ENCODE measurements at regions not wholly inside any gene's neighbourhood (a gene's known extent, or its start where the extent isn't known, plus 50 kb on each side); places are given as distances from the start of the nearest gene placed in this dataset.

DNA sequence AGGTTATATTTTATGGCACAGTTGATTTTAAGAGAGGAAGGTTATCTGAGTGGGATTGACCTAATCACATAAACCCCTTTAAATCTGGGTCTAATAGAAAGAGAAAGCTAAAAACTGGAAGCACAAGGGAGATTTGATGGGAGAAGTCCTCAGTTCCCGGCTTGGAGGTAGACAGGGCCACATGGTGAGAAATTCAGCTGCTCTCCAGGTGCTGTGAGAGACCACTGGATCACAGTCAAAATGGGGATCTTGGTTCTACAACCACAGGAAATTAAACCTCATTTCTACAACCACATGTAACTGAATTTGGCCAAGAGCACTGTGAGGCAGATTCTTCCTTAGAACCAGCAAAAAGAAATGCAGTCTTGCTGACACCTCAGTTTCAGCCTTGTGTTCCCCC is 2352.7 kb downstream of the MAT2B start:
- H3K27me3 ChIP-seq (ENCODE audit: control insufficient read depth, insufficient read depth, low read length), result no peaks in the 10 kb centered on the region
- H3K27ac ChIP-seq (ENCODE audit: low read length), result no peak overlapping the region
- 100% methylated on average over 1 of the region's 1 CpG for WGBS (ENCODE audit: insufficient coverage)
- ATAC-seq (no peak), DNase-seq (no peak)
- Mint-ChIP-seq H3K9me3 (peaks cover 18 to 31% of the 10 kb centered on the region in 2 donors), H3K4me1 (no peaks in the 10 kb centered on the region), H3K36me3 (peaks cover 11% of the 10 kb centered on the region), H3K27ac (no peak overlapping the region), H3K27me3 (ENCODE audit: low read depth in 2 of 2) (no peaks in the 10 kb centered on the region), H3K4me3 (no peak overlapping the region)
- no peaks in the 10 kb centered on the region for H3K36me3 ChIP-seq (ENCODE audit: control insufficient read depth, insufficient read depth, low read length)
- intact Hi-C loops (cut with micrococcal nuclease), result no loop called here
- TF ChIP-seq, protein P1, sequence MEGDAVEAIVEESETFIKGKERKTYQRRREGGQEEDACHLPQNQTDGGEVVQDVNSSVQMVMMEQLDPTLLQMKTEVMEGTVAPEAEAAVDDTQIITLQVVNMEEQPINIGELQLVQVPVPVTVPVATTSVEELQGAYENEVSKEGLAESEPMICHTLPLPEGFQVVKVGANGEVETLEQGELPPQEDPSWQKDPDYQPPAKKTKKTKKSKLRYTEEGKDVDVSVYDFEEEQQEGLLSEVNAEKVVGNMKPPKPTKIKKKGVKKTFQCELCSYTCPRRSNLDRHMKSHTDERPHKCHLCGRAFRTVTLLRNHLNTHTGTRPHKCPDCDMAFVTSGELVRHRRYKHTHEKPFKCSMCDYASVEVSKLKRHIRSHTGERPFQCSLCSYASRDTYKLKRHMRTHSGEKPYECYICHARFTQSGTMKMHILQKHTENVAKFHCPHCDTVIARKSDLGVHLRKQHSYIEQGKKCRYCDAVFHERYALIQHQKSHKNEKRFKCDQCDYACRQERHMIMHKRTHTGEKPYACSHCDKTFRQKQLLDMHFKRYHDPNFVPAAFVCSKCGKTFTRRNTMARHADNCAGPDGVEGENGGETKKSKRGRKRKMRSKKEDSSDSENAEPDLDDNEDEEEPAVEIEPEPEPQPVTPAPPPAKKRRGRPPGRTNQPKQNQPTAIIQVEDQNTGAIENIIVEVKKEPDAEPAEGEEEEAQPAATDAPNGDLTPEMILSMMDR (IDR thresholded peaks at IDR 0.05), result no peak
- H3K9me3 ChIP-seq (ENCODE audit: control insufficient read depth, insufficient read depth, low read length), result peaks cover 7% of the 10 kb centered on the region
- no peak overlapping the region for H3K4me3 ChIP-seq (ENCODE audit: low read length)
- H3K4me1 ChIP-seq (ENCODE audit: control insufficient read depth, insufficient read depth, low read length), result no peaks in the 10 kb centered on the region

DNA sequence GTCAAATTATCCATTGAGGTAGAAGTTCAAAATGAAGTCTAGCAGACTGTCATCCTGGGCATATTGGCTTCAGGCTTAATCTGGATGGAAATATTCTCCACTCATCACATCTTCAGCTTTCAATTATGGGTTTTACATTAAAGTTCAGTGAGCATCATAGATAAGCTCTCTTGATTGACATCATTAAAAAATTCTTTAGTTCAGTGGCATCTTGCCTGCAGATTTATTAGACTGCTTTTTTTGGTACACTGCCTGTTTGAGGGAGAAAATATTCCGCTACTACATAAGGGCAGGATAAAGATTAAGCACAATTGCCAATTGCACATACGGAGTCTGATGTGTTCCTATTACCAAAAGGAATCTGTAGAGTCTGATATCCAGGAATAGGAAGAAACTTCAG is 2353.8 kb downstream of the MAT2B start:
- no peak overlapping the region for H3K4me3 ChIP-seq (ENCODE audit: low read length)
- Mint-ChIP-seq H3K27me3 (ENCODE audit: low read depth in 2 of 2) (no peaks in the 10 kb centered on the region), H3K4me3 (no peak overlapping the region), H3K4me1 (no peaks in the 10 kb centered on the region), H3K27ac (no peak overlapping the region), H3K36me3 (peaks cover 16% of the 10 kb centered on the region), H3K9me3 (peaks cover 18 to 23% of the 10 kb centered on the region in 2 donors)
- no peaks in the 10 kb centered on the region for H3K36me3 ChIP-seq (ENCODE audit: control insufficient read depth, insufficient read depth, low read length)
- ATAC-seq (no peak), DNase-seq (no peak)
- TF ChIP-seq, protein P1 (IDR thresholded peaks at IDR 0.05), result no peak
- peaks cover 7% of the 10 kb centered on the region for H3K9me3 ChIP-seq (ENCODE audit: control insufficient read depth, insufficient read depth, low read length)
- H3K27ac ChIP-seq (ENCODE audit: low read length), result no peak overlapping the region
- H3K27me3 ChIP-seq (ENCODE audit: control insufficient read depth, insufficient read depth, low read length), result no peaks in the 10 kb centered on the region
- H3K4me1 ChIP-seq (ENCODE audit: control insufficient read depth, insufficient read depth, low read length), result no peaks in the 10 kb centered on the region
- 94% methylated on average over 2 of the region's 2 CpGs for WGBS (ENCODE audit: insufficient coverage)
- intact Hi-C loops (cut with micrococcal nuclease), result no loop called here

GRCh38 chr5:165863239-165863638 is 2357.8 kb downstream of the MAT2B start:
- WGBS (ENCODE audit: insufficient coverage), result 95% methylated on average over 3 of the region's 4 CpGs
- ATAC-seq (no peak), DNase-seq (no peak)
- no peak overlapping the region for H3K27ac ChIP-seq (ENCODE audit: low read length)
- H3K4me3 ChIP-seq (ENCODE audit: low read length), result no peak overlapping the region
- H3K9me3 ChIP-seq (ENCODE audit: control insufficient read depth, insufficient read depth, low read length), result no peaks in the 10 kb centered on the region
- Mint-ChIP-seq H3K27ac (no peak overlapping the region), H3K4me1 (no peaks in the 10 kb centered on the region), H3K36me3 (peaks cover 8% of the 10 kb centered on the region), H3K9me3 (peaks cover 7 to 11% of the 10 kb centered on the region in 2 donors), H3K4me3 (no peak overlapping the region), H3K27me3 (ENCODE audit: low read depth in 2 of 2) (no peaks in the 10 kb centered on the region)
- H3K27me3 ChIP-seq (ENCODE audit: control insufficient read depth, insufficient read depth, low read length), result no peaks in the 10 kb centered on the region
- no peaks in the 10 kb centered on the region for H3K4me1 ChIP-seq (ENCODE audit: control insufficient read depth, insufficient read depth, low read length)
- intact Hi-C loops (cut with micrococcal nuclease), result no loop called here
- TF ChIP-seq, protein P1 (IDR thresholded peaks at IDR 0.05), result no peak
- no peaks in the 10 kb centered on the region for H3K36me3 ChIP-seq (ENCODE audit: control insufficient read depth, insufficient read depth, low read length)

DNA sequence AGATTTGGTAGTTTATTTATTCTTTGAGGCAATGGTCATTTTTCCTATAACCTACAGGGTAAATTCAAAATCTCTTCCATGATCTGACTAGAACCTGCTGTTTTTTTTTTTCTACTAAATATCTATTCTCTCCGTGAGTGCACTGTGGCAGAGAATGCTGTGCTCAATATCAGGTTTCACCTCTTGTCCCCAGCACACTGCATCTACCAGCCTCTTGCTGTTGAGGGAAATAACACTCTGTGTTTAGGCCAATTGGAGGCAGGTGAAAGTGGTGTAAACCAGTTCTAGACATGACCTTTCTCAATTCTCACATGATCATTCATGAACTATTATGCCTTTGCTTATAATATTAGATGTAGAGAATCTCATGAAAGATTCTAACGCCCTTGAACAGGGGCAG is 2365.9 kb downstream of the MAT2B start:
- DNase-seq (no peak), ATAC-seq (no peak)
- Histone ChIP-seq H3K27me3 (ENCODE audit: control insufficient read depth, insufficient read depth, low read length) (no peaks in the 10 kb centered on the region), H3K4me1 (ENCODE audit: control insufficient read depth, insufficient read depth, low read length) (no peaks in the 10 kb centered on the region), H3K27ac (ENCODE audit: low read length) (no peak overlapping the region), H3K36me3 (ENCODE audit: control insufficient read depth, insufficient read depth, low read length) (no peaks in the 10 kb centered on the region), H3K4me3 (ENCODE audit: low read length) (no peak overlapping the region), H3K9me3 (ENCODE audit: control insufficient read depth, insufficient read depth, low read length) (no peaks in the 10 kb centered on the region)
- peaks cover 10% of the 10 kb centered on the region for H3K36me3 Mint-ChIP-seq
- H3K27me3 Mint-ChIP-seq (ENCODE audit: low read depth in 2 of 2), result no peaks in the 10 kb centered on the region
- TF ChIP-seq, protein P1 (IDR thresholded peaks at IDR 0.05), result no peak
- H3K4me3 Mint-ChIP-seq, result no peak overlapping the region
- intact Hi-C loops (cut with micrococcal nuclease), result no loop called here
- H3K27ac Mint-ChIP-seq, result no peak overlapping the region
- WGBS (ENCODE audit: insufficient coverage), result 63% methylated on average over 2 of the region's 2 CpGs
- peaks cover 19 to 29% of the 10 kb centered on the region in 2 donors for H3K9me3 Mint-ChIP-seq
- no peaks in the 10 kb centered on the region for H3K4me1 Mint-ChIP-seq

Measured in natural killer cell (primary cell).